HT-29 (cell line): ENCODE measurements at regions not wholly inside any gene's neighbourhood (a gene's known extent, or its start where the extent isn't known, plus 50 kb on each side); places are given as distances from the start of the nearest gene placed in this dataset.

Source experiments
- DNase-seq: peaks from one replicate; pipeline ENCODE4 v3.0.0-alpha.2; 2015; ENCODE audit warnings: low spot score

- no peak for DNase-seq
These were observed 1796.4 kb downstream of the TP53TG3F start for GRCh38 chr16:35255816-35256215.

DNA sequence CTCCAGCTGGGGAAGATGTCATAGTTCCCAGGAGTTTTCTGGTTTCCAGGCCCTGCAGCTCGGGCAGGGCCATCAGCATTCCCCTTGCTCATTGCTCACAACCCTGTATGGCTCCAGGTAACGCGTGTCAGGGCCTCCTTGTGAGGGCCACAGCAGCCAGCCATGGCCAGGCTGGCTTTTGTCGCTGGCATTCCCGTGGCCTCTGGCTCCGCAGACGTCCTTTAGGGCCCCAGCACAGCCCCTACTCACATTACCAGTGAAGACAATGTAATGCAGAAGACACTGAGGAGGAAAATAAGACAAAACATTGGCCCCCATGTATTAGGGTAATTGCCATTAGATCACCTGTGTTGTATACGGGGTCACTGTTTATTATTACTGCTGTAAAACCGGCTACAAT is 1799.0 kb downstream of the TP53TG3F start:
- DNase-seq = no peak

- no peak for DNase-seq
These were observed 1836.4 kb downstream of the TP53TG3F start for GRCh38 chr16:35295856-35296255.

GRCh38 chr16:35296962-35297653 is 1837.7 kb downstream of the TP53TG3F start:
- no peak for DNase-seq

GRCh38 chr16:35298460-35299243 is 1839.2 kb downstream of the TP53TG3F start:
- DNase-seq = no peak

- DNase-seq = no peak
These were observed 1843.4 kb downstream of the TP53TG3F start for GRCh38 chr16:35302859-35303258.

DNA sequence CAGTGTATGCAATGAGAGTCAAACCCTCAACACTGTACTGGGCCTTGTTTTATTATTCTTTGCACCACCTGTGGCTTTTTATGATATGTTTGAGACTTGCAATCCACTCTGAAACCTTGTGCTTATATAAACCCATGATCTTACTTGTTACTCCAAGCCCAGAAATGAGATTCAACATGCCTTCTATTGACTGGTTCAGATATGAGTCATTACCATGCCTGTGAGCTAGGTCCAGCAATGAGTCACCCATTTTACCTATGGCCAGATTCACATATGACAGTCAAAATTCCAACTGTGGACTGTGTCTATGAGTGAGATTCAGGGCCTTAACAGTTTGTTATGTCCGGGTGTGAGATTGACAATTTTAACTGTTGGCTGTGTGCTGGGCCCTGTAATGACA is 1846.1 kb downstream of the TP53TG3F start:
- no peak for DNase-seq

GRCh38 chr16:35306915-35307314 is 1847.5 kb downstream of the TP53TG3F start:
- no peak for DNase-seq

GRCh38 chr16:35308674-35309073 is 1849.3 kb downstream of the TP53TG3F start:
- no peak for DNase-seq

GRCh38 chr16:35310999-35311398 is 1851.6 kb downstream of the TP53TG3F start:
- DNase-seq = no peak

GRCh38 chr16:35311475-35311874 is 1852.1 kb downstream of the TP53TG3F start:
- DNase-seq = no peak

GRCh38 chr16:35314298-35314697 is 1854.9 kb downstream of the TP53TG3F start:
- DNase-seq = no peak

GRCh38 chr16:35319536-35320192 is 1860.3 kb downstream of the TP53TG3F start:
- no peak for DNase-seq

GRCh38 chr16:35325936-35326335 is 1866.5 kb downstream of the TP53TG3F start:
- DNase-seq = no peak

DNA sequence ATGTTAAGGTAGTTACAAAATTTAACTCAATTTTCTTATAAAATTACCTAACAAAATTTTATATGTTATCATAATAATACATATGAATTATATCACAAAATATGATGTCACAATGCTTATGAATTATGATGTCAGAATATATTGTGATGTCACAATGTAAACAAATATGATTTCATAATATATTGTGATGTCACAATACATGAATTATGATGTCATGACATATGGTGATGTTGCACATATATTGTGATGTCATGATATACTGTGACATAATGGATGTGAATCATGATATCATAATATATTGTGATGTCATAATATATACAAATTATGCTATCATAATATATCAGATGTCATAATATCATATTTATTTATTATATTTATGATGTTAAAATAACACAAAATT is 1879.9 kb downstream of the TP53TG3F start:
- no peak for DNase-seq

GRCh38 chr16:35342012-35342411 is 1882.6 kb downstream of the TP53TG3F start:
- no peak for DNase-seq

- no peak for DNase-seq
These were observed 1884.8 kb downstream of the TP53TG3F start for GRCh38 chr16:35344012-35344762.

DNA sequence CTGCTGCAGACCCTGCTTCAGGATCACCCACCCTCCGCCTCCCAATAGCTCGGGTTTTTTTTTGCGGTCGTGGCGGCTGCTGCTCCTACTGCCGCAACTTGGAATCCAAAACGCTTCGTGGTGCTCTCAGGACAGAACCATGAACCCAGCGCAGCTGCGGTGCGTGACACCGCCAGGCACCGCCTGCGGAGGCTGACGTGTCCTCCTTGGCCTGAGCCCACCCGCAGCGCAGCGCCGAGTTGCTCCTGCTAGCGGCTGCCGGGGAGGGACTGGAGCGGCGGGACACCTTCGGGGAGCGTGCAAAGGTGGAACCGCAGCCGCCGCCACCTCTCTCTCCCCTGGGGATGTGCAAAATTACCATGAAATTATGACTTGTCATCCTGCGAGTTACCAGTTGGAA is 1893.0 kb downstream of the TP53TG3F start:
- no peak for DNase-seq

DNA sequence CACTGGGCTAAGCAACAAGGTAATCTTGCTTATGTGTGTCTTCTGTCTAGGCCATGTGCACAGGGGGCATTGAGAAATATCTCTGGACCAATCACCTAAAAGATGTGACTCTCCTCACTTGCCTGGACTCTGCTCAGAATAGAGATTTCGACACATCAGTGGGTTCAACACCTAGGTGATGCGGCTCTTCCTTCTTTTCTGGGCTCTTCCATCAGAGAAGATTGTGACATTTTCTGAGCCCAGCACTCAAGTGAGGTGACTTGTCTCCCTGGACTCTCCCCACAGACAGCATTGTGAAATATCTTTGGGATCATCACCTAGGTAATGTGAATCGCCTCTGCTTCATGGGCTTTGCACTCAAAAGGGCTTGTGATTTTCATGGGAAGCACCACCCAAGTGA is 1904.1 kb downstream of the TP53TG3F start:
- no peak for DNase-seq

DNA sequence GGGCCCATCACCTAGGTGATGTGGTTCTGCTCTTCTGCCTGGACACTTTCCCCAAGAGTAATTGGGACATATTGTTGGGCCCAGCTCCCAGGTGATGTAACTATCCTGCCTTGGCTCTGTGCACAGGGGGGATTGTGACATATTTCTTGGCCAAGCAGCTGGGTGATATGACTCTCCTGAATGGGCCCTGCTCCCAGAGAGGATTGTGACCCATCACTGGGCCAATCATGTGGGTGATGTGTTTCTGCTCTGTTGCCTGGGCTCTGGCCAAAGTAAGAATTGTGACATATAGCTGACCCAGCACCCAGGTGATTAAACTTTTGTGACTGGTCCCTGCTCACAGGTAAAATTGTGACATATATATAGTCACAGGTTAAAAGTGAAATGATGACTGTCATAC is 1904.9 kb downstream of the TP53TG3F start:
- no peak for DNase-seq

DNA sequence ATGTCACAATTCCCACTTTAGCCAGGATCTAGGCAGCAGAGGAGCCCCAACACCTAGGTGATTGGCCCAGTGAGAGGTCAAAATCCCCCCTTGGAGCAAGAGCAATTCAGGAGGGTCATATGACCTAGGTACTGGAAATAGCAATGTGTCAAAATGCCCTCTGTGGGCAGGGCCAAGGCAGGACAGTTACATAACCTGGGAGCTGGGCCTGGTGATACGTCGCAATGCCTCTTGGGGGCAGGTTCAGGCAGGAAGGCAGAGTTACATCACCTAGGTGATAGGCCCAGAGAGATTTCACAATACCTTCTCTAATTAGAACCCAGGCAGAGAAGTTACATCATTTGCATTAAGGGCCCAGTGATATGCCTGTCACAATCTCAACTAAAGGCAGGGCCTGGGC is 1906.3 kb downstream of the TP53TG3F start:
- no peak for DNase-seq

DNA sequence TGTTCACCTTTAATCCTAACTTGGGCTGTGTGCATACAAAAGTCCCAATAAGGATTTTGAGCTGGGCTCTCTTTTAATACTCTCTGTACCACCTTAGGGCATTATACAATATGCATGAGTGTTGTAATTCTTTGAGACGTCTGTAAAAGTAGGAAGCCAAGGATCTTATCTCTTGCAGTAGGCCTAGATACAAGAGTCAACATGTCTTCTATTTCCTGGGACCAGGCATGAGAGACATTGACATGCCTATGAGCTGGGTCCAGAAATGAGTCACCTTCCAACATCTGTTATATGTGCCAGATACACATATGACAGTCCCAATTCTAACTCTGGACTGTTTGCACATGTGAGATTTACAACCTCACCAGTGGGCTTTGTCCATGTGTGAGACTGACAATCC is 1911.2 kb downstream of the TP53TG3F start:
- no peak for DNase-seq
